Ovary (tissue), 3 donors: ENCODE measurements at regions not wholly inside any gene's neighbourhood (a gene's known extent, or its start where the extent isn't known, plus 50 kb on each side); places are given as distances from the start of the nearest gene placed in this dataset.

Source experiments
- CTCF ChIP-seq, 3 donors: fragments of 450-650 bp in 2 of 3; fragments of 200-600 bp in 1 of 3; IDR thresholded peaks; one replicate each; pipeline versions ENCODE4 v1.5.1 to v1.8.0; 2016 to 2022; ENCODE audit warnings: antibody characterized with exemption in 3 of 3, mild to moderate bottlenecking in 1 of 3
- EP300 ChIP-seq: sonication (generic); formaldehyde crosslinking; IDR thresholded peaks from one replicate; pipeline ENCODE4 v1.6.1; 2017; ENCODE audit warnings: antibody characterized with exemption
- POLR2A ChIP-seq: fragments of 450-650 bp; IDR thresholded peaks from one replicate; pipeline ENCODE4 v1.6.1; 2017; ENCODE audit warnings: antibody characterized with exemption, mild to moderate bottlenecking, moderate library complexity
- donor health status: DM: no; HTN: no; CAD: no.

DNA sequence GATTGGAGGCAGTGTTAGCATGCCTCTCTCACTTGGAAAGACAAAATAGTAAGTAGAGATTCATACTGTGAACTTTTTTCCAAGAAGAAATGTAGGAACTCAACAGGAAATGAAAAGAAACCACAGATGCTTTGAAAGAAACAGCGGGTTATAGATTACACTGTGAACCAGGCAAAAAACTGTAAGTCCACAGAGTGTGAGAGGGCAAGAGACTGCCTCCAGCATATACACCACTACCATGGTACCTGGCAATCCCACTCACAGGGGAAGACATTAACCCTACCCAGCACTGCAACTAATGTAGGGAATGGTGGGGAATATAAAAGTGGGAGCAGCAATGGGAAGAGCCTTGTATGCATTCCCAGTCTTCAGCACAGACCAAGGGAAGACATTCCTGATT lies 150.6 kb upstream of the GALNT5 start:
- TF ChIP-seq POLR2A (no peak), EP300 (no peak), CTCF (IDR thresholded peaks at IDR 0.05) (no peak)
